Brain microvascular endothelial cell (primary cell): ENCODE measurements at regions not wholly inside any gene's neighbourhood (a gene's known extent, or its start where the extent isn't known, plus 50 kb on each side); places are given as distances from the start of the nearest gene placed in this dataset.

ENCODE experiments used
- DNase-seq: peaks from one replicate; pipeline ENCODE4 v3.0.0-alpha.2; 2020
- H3K27ac ChIP-seq: fragments of 250-450 bp; sonication (Bioruptor Pico); 2 replicates; pipeline ENCODE4 v1.5.1; 2020; ENCODE audit warnings: mild to moderate bottlenecking, moderate library complexity
- H3K27me3 ChIP-seq: fragments of 250-450 bp; sonication (Bioruptor Pico); replicated peaks from 2 replicates; pipeline ENCODE4 v1.5.1; 2020; ENCODE audit warnings: mild to moderate bottlenecking
- H3K36me3 ChIP-seq: fragments of 250-450 bp; sonication (Bioruptor Pico); replicated peaks from 2 replicates; pipeline ENCODE4 v1.5.1; 2020; ENCODE audit warnings: mild to moderate bottlenecking
- H3K4me3 ChIP-seq: 2 replicates; pipeline ENCODE4 v1.5.1; 2011; ENCODE audit warnings: low read depth, mild to moderate bottlenecking, control low read depth, low read length, moderate library complexity
- in situ Hi-C: cut with HindIII; loops from 2 replicates; pipeline ENCODE4 v1.10.0; 2017; ENCODE audit warnings: low sequenced_read_pairs, low pct_ligation_motif_present
- TF ChIP-seq, protein P1 (sequence below): IDR thresholded peaks from 2 replicates; pipeline ENCODE4 v1.5.1; 2011; ENCODE audit warnings: low read depth, mild to moderate bottlenecking, moderate library complexity, low read length, control low read depth, inconsistent platforms; ENCODE audit errors: missing control alignments

DNA sequence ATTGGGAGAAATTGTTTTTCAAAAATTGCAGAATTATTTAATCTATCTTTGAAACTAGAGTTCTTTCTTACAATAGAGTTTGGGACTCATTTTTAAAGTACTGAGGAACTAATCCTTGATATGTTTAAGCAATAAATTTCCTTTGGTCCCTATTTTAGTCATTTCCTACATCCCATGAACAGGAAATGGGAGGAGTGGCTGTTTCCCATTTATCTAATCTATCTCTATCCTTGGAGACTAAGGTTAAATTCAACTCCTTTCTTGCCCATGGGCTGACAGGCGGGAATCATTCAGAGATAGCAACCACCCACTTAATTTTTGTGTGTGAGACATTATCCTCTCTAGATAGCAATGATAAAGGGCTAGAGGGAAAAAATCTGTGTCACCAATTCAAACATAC, 131.6 kb upstream of the EMCN start:
- Histone ChIP-seq H3K4me3 (no peak overlapping the region), H3K27me3 (no peaks in the 10 kb centered on the region), H3K36me3 (no peaks in the 10 kb centered on the region), H3K27ac (no peak overlapping the region)
- DNase-seq = peak; percentile 9
- in situ Hi-C loops = no loop called here
- TF ChIP-seq, protein P1, sequence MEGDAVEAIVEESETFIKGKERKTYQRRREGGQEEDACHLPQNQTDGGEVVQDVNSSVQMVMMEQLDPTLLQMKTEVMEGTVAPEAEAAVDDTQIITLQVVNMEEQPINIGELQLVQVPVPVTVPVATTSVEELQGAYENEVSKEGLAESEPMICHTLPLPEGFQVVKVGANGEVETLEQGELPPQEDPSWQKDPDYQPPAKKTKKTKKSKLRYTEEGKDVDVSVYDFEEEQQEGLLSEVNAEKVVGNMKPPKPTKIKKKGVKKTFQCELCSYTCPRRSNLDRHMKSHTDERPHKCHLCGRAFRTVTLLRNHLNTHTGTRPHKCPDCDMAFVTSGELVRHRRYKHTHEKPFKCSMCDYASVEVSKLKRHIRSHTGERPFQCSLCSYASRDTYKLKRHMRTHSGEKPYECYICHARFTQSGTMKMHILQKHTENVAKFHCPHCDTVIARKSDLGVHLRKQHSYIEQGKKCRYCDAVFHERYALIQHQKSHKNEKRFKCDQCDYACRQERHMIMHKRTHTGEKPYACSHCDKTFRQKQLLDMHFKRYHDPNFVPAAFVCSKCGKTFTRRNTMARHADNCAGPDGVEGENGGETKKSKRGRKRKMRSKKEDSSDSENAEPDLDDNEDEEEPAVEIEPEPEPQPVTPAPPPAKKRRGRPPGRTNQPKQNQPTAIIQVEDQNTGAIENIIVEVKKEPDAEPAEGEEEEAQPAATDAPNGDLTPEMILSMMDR = no peak

DNA sequence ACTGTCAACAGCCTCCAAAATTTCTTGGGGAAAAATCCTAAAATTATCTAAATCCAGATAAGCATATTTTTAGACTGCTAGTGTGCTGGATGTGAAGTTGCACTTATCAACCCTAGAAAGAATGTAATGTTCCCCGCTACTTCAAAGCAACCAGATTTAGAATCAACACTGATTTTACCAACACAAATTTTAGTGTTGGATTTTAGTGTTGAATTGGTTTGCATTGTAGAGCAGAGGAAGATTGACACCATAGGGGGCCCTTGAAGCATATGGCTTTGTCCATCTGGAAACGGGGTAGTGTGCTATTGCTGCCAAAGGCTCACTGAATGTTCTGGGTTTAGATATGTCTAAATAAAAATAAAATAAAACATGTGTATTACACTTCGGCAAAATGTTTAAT, 126.3 kb upstream of the EMCN start:
- Histone ChIP-seq H3K4me3 (no peak overlapping the region), H3K27me3 (no peaks in the 10 kb centered on the region), H3K36me3 (no peaks in the 10 kb centered on the region), H3K27ac (no peak overlapping the region)
- TF ChIP-seq, protein P1 = no peak
- in situ Hi-C loops = no loop called here
- DNase-seq = no peak

DNA sequence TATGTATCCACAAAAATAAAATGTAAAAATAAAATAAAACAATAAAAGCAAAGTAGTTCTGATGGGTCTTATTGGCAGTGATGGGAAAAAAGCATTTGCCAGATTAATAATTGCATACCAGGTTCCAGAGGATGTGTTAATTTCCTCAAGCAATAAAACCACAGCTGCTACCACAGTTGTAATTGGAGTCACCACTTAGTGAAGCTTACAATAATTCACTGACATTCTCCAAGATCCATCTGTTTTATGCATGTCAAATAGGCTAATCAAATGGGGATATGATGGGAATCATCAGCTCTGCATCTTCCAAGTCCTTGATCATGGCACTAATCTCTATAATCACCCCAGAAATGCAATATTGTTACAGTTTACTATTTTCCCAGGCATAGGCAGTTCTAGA, 123.5 kb upstream of the EMCN start:
- no peak for DNase-seq
- Histone ChIP-seq H3K27ac (no peak overlapping the region), H3K36me3 (no peaks in the 10 kb centered on the region), H3K27me3 (no peaks in the 10 kb centered on the region), H3K4me3 (no peak overlapping the region)
- in situ Hi-C loops = no loop called here
- TF ChIP-seq, protein P1 = no peak

DNA sequence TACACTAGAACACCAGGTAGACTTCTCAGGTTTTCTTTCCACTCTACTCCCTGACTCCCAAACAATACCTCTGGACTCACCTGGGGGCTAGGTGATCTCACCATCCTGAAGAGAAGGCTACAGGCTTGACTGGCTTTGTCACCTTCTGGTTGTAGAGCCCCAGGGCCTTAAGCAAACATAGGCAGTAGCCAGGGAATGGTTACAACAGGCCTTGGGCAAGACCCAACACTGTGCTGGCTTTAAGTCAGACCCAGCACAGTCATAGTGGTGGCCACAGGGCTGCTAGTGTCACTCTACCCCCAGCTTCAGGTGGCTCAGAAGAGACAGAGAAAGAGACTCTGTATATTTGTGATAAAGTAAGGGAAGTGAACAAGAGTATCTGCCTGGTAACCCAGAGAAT, 118.1 kb upstream of the EMCN start:
- DNase-seq = no peak
- in situ Hi-C loops = no loop called here
- no peaks in the 10 kb centered on the region for H3K27me3 ChIP-seq
- H3K36me3 ChIP-seq = no peaks in the 10 kb centered on the region
- TF ChIP-seq, protein P1 = no peak
- no peak overlapping the region for H3K4me3 ChIP-seq
- H3K27ac ChIP-seq = no peak overlapping the region

DNA sequence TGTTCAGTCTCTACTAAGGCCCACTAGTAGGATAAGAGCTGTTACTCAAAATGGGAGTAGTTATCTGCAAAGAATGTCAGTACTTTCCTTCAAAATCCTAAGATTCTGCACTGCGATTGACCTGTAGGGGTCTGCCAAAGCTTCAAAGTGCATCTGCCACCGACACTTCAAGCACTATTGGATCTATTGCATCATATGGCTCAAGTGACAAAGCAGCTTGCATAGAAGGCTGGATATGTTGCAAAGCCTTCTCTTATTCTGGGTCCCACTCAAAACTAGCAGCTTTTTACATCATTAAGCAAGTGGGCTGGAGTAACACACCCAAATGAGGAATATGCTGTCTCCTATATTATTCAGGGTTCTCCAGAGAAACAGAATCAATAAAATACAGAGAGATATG, 115.4 kb upstream of the EMCN start:
- Histone ChIP-seq H3K27me3 (no peaks in the 10 kb centered on the region), H3K36me3 (no peaks in the 10 kb centered on the region), H3K27ac (no peak overlapping the region), H3K4me3 (no peak overlapping the region)
- TF ChIP-seq, protein P1 = no peak
- in situ Hi-C loops = no loop called here
- no peak for DNase-seq

DNA sequence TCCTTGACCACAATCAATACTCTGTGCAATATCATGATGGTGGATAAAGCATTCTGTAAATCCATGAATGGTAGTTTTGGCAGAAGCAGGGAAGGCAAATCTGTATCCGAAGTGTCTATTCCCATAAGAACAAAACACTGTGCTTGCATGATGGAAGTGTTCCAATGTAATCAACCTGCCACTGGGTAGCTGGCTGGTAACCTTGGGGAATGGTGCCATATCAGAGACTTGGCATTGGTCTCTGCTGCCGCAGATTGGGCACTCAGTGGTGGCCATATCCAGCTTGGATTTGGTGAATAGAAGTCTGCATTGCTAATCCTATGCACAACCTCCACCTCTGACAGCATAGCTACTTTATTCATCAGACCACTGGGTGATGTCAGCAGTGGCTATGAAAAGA, 114.3 kb upstream of the EMCN start:
- in situ Hi-C loops = no loop called here
- Histone ChIP-seq H3K27ac (no peak overlapping the region), H3K4me3 (no peak overlapping the region), H3K36me3 (no peaks in the 10 kb centered on the region), H3K27me3 (no peaks in the 10 kb centered on the region)
- no peak for DNase-seq
- TF ChIP-seq, protein P1 = no peak
